OCI-LY3 (cell line): ENCODE measurements at regions not wholly inside any gene's neighbourhood (a gene's known extent, or its start where the extent isn't known, plus 50 kb on each side); places are given as distances from the start of the nearest gene placed in this dataset.

Experiments
- H2AFZ ChIP-seq: fragments of 200-600, 300-600 bp; shearing (Covaris generic); 2 replicates; pipeline ENCODE4 v1.6.0; 2014; ENCODE audit warnings: antibody characterized with exemption, low read depth, low read length
- H3K27ac ChIP-seq: fragments of 200-600, 300-600 bp; sonication (generic); 2 replicates; pipeline ENCODE4 v1.5.1; 2014; ENCODE audit warnings: mild to moderate bottlenecking, low read length, moderate library complexity, mixed read lengths
- H3K27me3 ChIP-seq: fragments of 200-600, 300-600 bp; sonication (generic); 2 replicates; pipeline ENCODE4 v1.6.1; 2014; ENCODE audit warnings: low read depth, low read length, mixed read lengths
- H3K36me3 ChIP-seq: fragments of 200-600, 300-600 bp; sonication (generic); replicated peaks from 2 replicates; pipeline ENCODE3; 2014; ENCODE audit warnings: low read depth, low read length, mixed read lengths
- H3K4me1 ChIP-seq: fragments of 300-600, 200-600 bp; sonication (generic); 2 replicates; pipeline ENCODE4 v1.6.1; 2014; ENCODE audit warnings: low read length, mixed read lengths
- H3K4me2 ChIP-seq: fragments of 200-600, 300-600 bp; sonication (generic); 2 replicates; pipeline ENCODE4 v1.6.1; 2014; ENCODE audit warnings: low read length, mixed read lengths
- H3K4me3 ChIP-seq: fragments of 300-600, 200-600 bp; sonication (generic); 2 replicates; pipeline ENCODE4 v1.5.1; 2014; ENCODE audit warnings: antibody characterized with exemption, mild to moderate bottlenecking, low read length, moderate library complexity
- H3K79me2 ChIP-seq: fragments of 300-600, 200-600 bp; shearing (Covaris generic); 2 replicates; pipeline ENCODE4 v1.6.1; 2014; ENCODE audit warnings: mild to moderate bottlenecking, low read length, mixed read lengths
- H3K9ac ChIP-seq: fragments of 300-600, 200-600 bp; shearing (Covaris generic); 2 replicates; pipeline ENCODE4 v1.6.0; 2014; ENCODE audit warnings: mild to moderate bottlenecking, low read length, moderate library complexity
- H3K9me3 ChIP-seq: fragments of 200-600, 300-600 bp; shearing (Covaris generic); 2 replicates; pipeline ENCODE4 v1.6.1; 2014; ENCODE audit warnings: low read length, mixed read lengths; ENCODE audit not compliant: insufficient read depth
- H4K20me1 ChIP-seq: fragments of 200-600, 300-600 bp; sonication (generic); 2 replicates; pipeline ENCODE4 v1.6.1; 2016; ENCODE audit warnings: low read length, mixed read lengths; ENCODE audit not compliant: insufficient read depth
- CTCF ChIP-seq: fragments of 200-600, 300-600 bp; sonication (generic); IDR thresholded peaks from 2 replicates; pipeline ENCODE4 v1.5.1; 2014; ENCODE audit warnings: antibody characterized with exemption, low read length, low read depth
- EZH2phosphoT487 ChIP-seq: fragments of 200-600 bp; shearing (Covaris generic); IDR thresholded peaks from 2 replicates; pipeline ENCODE4 v1.6.1; 2018; ENCODE audit warnings: antibody characterized with exemption, mixed run types, low read depth

- H3K9ac ChIP-seq: no peak overlapping the region
- H3K79me2 ChIP-seq: no peaks in the 10 kb centered on the region
- H3K4me3 ChIP-seq: no peak overlapping the region
- no peak overlapping the region for H3K27ac ChIP-seq
- TF ChIP-seq EZH2phosphoT487: no peak
- H3K9me3 ChIP-seq: no peaks in the 10 kb centered on the region
- H4K20me1 ChIP-seq: no peaks in the 10 kb centered on the region
- no peak overlapping the region for H2AFZ ChIP-seq
- H3K36me3 ChIP-seq: no peaks in the 10 kb centered on the region
- H3K27me3 ChIP-seq: no peaks in the 10 kb centered on the region
- H3K4me1 ChIP-seq: no peaks in the 10 kb centered on the region
- H3K4me2 ChIP-seq: no peak overlapping the region
Observed at GRCh38 chr13:58767566-58767965, 1136.0 kb downstream of the PCDH17 start.

- TF ChIP-seq CTCF: no peak
- no peak for TF ChIP-seq EZH2phosphoT487
- Histone ChIP-seq H3K9ac (no peak overlapping the region), H3K4me3 (no peak overlapping the region), H3K36me3 (no peaks in the 10 kb centered on the region), H3K79me2 (no peaks in the 10 kb centered on the region), H3K27ac (no peak overlapping the region), H4K20me1 (no peaks in the 10 kb centered on the region), H3K9me3 (no peaks in the 10 kb centered on the region), H3K4me2 (no peak overlapping the region), H3K27me3 (no peaks in the 10 kb centered on the region), H2AFZ (no peak overlapping the region), H3K4me1 (no peaks in the 10 kb centered on the region)
Observed at GRCh38 chr13:58773280-58773859, 1141.8 kb downstream of the PCDH17 start.

GRCh38 chr13:58782736-58783135 is 1151.2 kb downstream of the PCDH17 start:
- H4K20me1 ChIP-seq: no peaks in the 10 kb centered on the region
- no peak for TF ChIP-seq EZH2phosphoT487
- TF ChIP-seq CTCF: no peak

GRCh38 chr13:58792854-58793253 is 1161.3 kb downstream of the PCDH17 start:
- H3K4me3 ChIP-seq: no peak overlapping the region
- no peak for TF ChIP-seq EZH2phosphoT487
- no peak for TF ChIP-seq CTCF
- H4K20me1 ChIP-seq: no peaks in the 10 kb centered on the region
- H3K9ac ChIP-seq: no peak overlapping the region
- no peaks in the 10 kb centered on the region for H3K79me2 ChIP-seq
- H3K9me3 ChIP-seq: no peaks in the 10 kb centered on the region
- no peaks in the 10 kb centered on the region for H3K27me3 ChIP-seq
- H3K4me1 ChIP-seq: no peaks in the 10 kb centered on the region
- H3K36me3 ChIP-seq: no peaks in the 10 kb centered on the region
- H3K27ac ChIP-seq: no peak overlapping the region
- no peak overlapping the region for H3K4me2 ChIP-seq
- H2AFZ ChIP-seq: no peak overlapping the region

More at GRCh38 chr13:58782736-58783135, 1151.2 kb downstream of the PCDH17 start:
- no peak overlapping the region for H3K4me3 ChIP-seq
- H3K27me3 ChIP-seq: no peaks in the 10 kb centered on the region
- no peak overlapping the region for H2AFZ ChIP-seq
- no peaks in the 10 kb centered on the region for H3K9me3 ChIP-seq
- no peaks in the 10 kb centered on the region for H3K79me2 ChIP-seq
- no peak overlapping the region for H3K9ac ChIP-seq
- H3K27ac ChIP-seq: no peak overlapping the region
- no peak overlapping the region for H3K4me2 ChIP-seq
- no peaks in the 10 kb centered on the region for H3K36me3 ChIP-seq
- no peaks in the 10 kb centered on the region for H3K4me1 ChIP-seq

GRCh38 chr13:58795715-58796114 is 1164.2 kb downstream of the PCDH17 start:
- H4K20me1 ChIP-seq: no peaks in the 10 kb centered on the region
- H3K4me2 ChIP-seq: no peak overlapping the region
- H3K4me1 ChIP-seq: no peaks in the 10 kb centered on the region
- TF ChIP-seq CTCF (no peak), EZH2phosphoT487 (no peak)
- no peaks in the 10 kb centered on the region for H3K9me3 ChIP-seq
- H3K27me3 ChIP-seq: no peaks in the 10 kb centered on the region
- H3K79me2 ChIP-seq: no peaks in the 10 kb centered on the region
- no peak overlapping the region for H3K9ac ChIP-seq
- H3K27ac ChIP-seq: no peak overlapping the region
- H3K4me3 ChIP-seq: no peak overlapping the region
- no peak overlapping the region for H2AFZ ChIP-seq
- no peaks in the 10 kb centered on the region for H3K36me3 ChIP-seq
